Karpas-422 (cell line): ENCODE measurements at regions not wholly inside any gene's neighbourhood (a gene's known extent, or its start where the extent isn't known, plus 50 kb on each side); places are given as distances from the start of the nearest gene placed in this dataset.
"Not testable (repeated sequence)": the region's sequence is repeated elsewhere in the genome, so short reads cannot be mapped to it uniquely, and the experiment has no call there.

Source experiments
- DNase-seq: peaks from one replicate; pipeline ENCODE4 v3.0.0-alpha.2; 2015
- H2AFZ ChIP-seq: fragments of 200-600 bp; sonication (generic); 2 replicates; pipeline ENCODE4 v1.6.1; 2014; ENCODE audit warnings: antibody characterized with exemption, low read length, mixed read lengths
- H3K27ac ChIP-seq: fragments of 200-600 bp; sonication (generic); 2 replicates; pipeline ENCODE4 v1.5.1; 2014; ENCODE audit warnings: mild to moderate bottlenecking, low read length, moderate library complexity
- H3K27me3 ChIP-seq: fragments of 200-600 bp; sonication (generic); 2 replicates; pipeline ENCODE4 v1.6.1; 2014; ENCODE audit warnings: low read length, mixed read lengths
- H3K36me3 ChIP-seq: fragments of 200-600 bp; sonication (generic); 2 replicates; pipeline ENCODE4 v1.6.1; 2014; ENCODE audit warnings: low read length, mixed read lengths; ENCODE audit not compliant: insufficient read depth
- H3K4me1 ChIP-seq: fragments of 200-600 bp; sonication (generic); 2 replicates; pipeline ENCODE4 v1.6.1; 2014; ENCODE audit warnings: mild to moderate bottlenecking, low read length, mixed read lengths
- H3K4me2 ChIP-seq: fragments of 200-600 bp; sonication (generic); 2 replicates; pipeline ENCODE4 v1.6.1; 2014; ENCODE audit warnings: low read length, low read depth, mild to moderate bottlenecking; ENCODE audit not compliant: poor library complexity, severe bottlenecking
- H3K4me3 ChIP-seq: fragments of 200-600 bp; sonication (generic); 2 replicates; pipeline ENCODE4 v1.5.1; 2014; ENCODE audit warnings: mild to moderate bottlenecking, antibody characterized with exemption, low read length, mixed read lengths
- H3K79me2 ChIP-seq: fragments of 200-600 bp; sonication (generic); 2 replicates; pipeline ENCODE4 v1.6.1; 2014; ENCODE audit warnings: mild to moderate bottlenecking, low read length, mixed read lengths
- H3K9ac ChIP-seq: fragments of 200-600 bp; sonication (generic); 2 replicates; pipeline ENCODE4 v1.6.0; 2014; ENCODE audit warnings: low read length
- H3K9me2 ChIP-seq: fragments of 200-600 bp; sonication (generic), shearing (Covaris generic); replicated peaks from 2 replicates; pipeline ENCODE4 v1.6.0; 2014; ENCODE audit warnings: mild to moderate bottlenecking, low read length, moderate library complexity; ENCODE audit not compliant: insufficient read depth
- H3K9me3 ChIP-seq: fragments of 300-700, 200-600 bp; sonication (generic); 2 replicates; pipeline ENCODE4 v1.6.1; 2014; ENCODE audit warnings: low read length, mixed read lengths
- H4K20me1 ChIP-seq: fragments of 200-600 bp; sonication (generic); 2 replicates; pipeline ENCODE4 v1.6.1; 2014; ENCODE audit warnings: mild to moderate bottlenecking, antibody characterized with exemption, low read length, low read depth; ENCODE audit not compliant: insufficient read depth

- H3K9me3 ChIP-seq, result no peaks in the 10 kb centered on the region
- H3K4me1 ChIP-seq, result peaks cover 49% of the 10 kb centered on the region
- no peak overlapping the region for H3K9ac ChIP-seq
- no peak overlapping the region for H3K4me3 ChIP-seq
- H3K27me3 ChIP-seq, result no peaks in the 10 kb centered on the region
- H3K9me2 ChIP-seq, result no peaks in the 10 kb centered on the region
- H3K79me2 ChIP-seq, result no peaks in the 10 kb centered on the region
- H2AFZ ChIP-seq, result peak overlapping the region; percentile 82
- no peak overlapping the region for H3K27ac ChIP-seq
- H4K20me1 ChIP-seq, result no peaks in the 10 kb centered on the region
- H3K4me2 ChIP-seq, result peak overlapping the region; percentile 48
- DNase-seq, result peak; percentile 86
- no peaks in the 10 kb centered on the region for H3K36me3 ChIP-seq
Observed at GRCh38 chr18:33833842-33834241, 255.8 kb downstream of the ASXL3 start.

DNA sequence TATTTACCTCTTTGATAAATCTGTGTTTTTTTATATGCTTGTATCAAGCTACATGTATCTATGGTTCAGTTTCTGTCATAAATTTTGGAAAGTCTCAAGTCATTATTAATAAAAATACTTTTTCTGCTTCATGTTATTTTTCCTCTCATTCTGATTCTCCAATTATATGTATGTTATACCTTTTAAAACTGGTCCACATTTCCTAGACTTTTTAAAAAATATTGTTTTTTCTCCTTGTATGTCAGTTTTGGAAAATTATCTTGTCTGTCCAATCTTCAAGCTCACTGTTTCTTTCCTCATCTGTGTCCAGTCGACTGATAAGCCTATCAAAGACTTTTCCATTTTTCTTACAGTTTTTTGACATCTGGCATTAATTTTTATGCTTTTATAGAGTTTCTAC lies 253.4 kb downstream of the ASXL3 start:
- Histone ChIP-seq H3K79me2 (no peaks in the 10 kb centered on the region), H3K4me2 (no peak overlapping the region), H3K9me3 (no peaks in the 10 kb centered on the region), H4K20me1 (no peaks in the 10 kb centered on the region), H3K9ac (no peak overlapping the region), H3K36me3 (no peaks in the 10 kb centered on the region), H3K4me1 (peaks cover 43% of the 10 kb centered on the region), H3K9me2 (no peaks in the 10 kb centered on the region), H3K4me3 (no peak overlapping the region), H2AFZ (no peak overlapping the region), H3K27ac (no peak overlapping the region), H3K27me3 (no peaks in the 10 kb centered on the region)
- no peak for DNase-seq

DNA sequence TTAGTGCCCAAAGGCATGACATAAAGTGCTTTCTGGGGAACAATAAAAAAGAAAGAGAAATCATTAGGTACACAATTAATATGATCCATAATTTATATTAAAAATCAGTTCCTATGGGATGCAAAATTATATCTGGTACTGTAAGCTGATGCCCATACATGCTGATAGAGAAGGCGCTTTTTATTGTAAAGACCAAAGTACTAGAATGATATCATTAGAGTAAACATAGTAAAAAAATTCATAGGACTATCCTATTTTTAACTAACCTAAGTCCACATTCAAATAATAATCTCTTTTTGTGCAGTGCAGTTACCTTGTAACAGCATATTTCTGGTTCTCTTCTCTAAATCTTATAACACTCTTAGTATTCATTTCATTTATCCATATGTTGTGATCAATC lies 252.2 kb downstream of the ASXL3 start:
- H3K9ac ChIP-seq, result no peak overlapping the region
- H3K27me3 ChIP-seq, result no peaks in the 10 kb centered on the region
- H3K36me3 ChIP-seq, result no peaks in the 10 kb centered on the region
- H3K4me3 ChIP-seq, result no peak overlapping the region
- no peaks in the 10 kb centered on the region for H4K20me1 ChIP-seq
- H2AFZ ChIP-seq, result no peak overlapping the region
- no peak overlapping the region for H3K4me2 ChIP-seq
- no peak for DNase-seq
- no peaks in the 10 kb centered on the region for H3K9me2 ChIP-seq
- H3K27ac ChIP-seq, result no peak overlapping the region
- no peaks in the 10 kb centered on the region for H3K79me2 ChIP-seq
- peaks cover 42% of the 10 kb centered on the region for H3K4me1 ChIP-seq
- H3K9me3 ChIP-seq, result no peaks in the 10 kb centered on the region

DNA sequence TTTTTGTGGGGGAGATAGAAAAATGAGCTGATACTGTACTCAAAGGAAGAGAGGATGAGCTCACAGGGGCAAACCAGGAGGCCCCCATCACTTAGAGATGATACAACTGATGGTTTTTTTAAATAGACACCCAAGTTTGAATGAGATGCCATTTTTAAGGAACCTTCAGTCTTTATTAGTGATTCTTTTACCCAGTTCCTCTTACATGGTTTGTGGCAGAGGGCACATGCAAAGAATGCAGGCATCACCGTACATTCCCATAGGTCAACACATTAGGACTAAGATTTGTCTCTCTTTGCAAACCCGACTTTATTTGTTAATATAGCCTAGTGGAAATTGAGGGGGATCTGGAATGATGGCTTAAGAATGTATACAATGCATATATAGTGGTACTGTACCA lies 250.9 kb downstream of the ASXL3 start:
- peak overlapping the region; percentile 85 for H2AFZ ChIP-seq
- peaks cover 42% of the 10 kb centered on the region for H3K4me1 ChIP-seq
- no peak overlapping the region for H3K4me3 ChIP-seq
- no peaks in the 10 kb centered on the region for H3K9me3 ChIP-seq
- H3K9me2 ChIP-seq, result no peaks in the 10 kb centered on the region
- no peaks in the 10 kb centered on the region for H3K79me2 ChIP-seq
- no peaks in the 10 kb centered on the region for H4K20me1 ChIP-seq
- no peaks in the 10 kb centered on the region for H3K27me3 ChIP-seq
- H3K36me3 ChIP-seq, result no peaks in the 10 kb centered on the region
- DNase-seq, result peak; percentile 76
- peak overlapping the region; percentile 35 for H3K4me2 ChIP-seq
- no peak overlapping the region for H3K9ac ChIP-seq
- no peak overlapping the region for H3K27ac ChIP-seq

DNA sequence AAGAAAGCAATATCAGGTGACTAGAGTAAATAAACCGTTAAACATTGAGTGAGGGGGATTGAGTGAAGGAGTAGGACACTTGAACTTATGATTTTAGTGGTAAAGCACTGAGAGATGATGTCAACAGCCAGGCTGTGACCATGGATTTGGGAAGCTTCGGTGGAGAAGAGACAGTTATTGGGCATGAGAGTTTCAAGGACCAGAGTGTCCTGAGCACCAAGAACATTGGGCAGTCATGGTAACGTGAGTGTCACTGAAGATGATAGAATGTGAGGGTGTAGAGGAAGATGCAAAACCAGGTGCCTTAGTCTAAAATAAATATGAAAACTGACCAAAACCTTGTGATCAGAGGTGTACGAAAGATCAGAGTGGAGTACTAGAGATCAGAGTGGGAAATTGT lies 248.1 kb downstream of the ASXL3 start:
- no peaks in the 10 kb centered on the region for H4K20me1 ChIP-seq
- no peak overlapping the region for H3K4me2 ChIP-seq
- no peak overlapping the region for H3K27ac ChIP-seq
- no peak overlapping the region for H3K4me3 ChIP-seq
- H3K9ac ChIP-seq, result no peak overlapping the region
- no peaks in the 10 kb centered on the region for H3K27me3 ChIP-seq
- no peak for DNase-seq
- H3K4me1 ChIP-seq, result peaks cover 35% of the 10 kb centered on the region
- no peaks in the 10 kb centered on the region for H3K9me2 ChIP-seq
- H2AFZ ChIP-seq, result no peak overlapping the region
- no peaks in the 10 kb centered on the region for H3K79me2 ChIP-seq
- no peaks in the 10 kb centered on the region for H3K9me3 ChIP-seq
- H3K36me3 ChIP-seq, result no peaks in the 10 kb centered on the region

- H3K9me3 ChIP-seq, result no peaks in the 10 kb centered on the region
- no peaks in the 10 kb centered on the region for H3K36me3 ChIP-seq
- H3K27me3 ChIP-seq, result no peaks in the 10 kb centered on the region
- H3K27ac ChIP-seq, result no peak overlapping the region
- H3K9ac ChIP-seq, result no peak overlapping the region
- H2AFZ ChIP-seq, result no peak overlapping the region
- no peaks in the 10 kb centered on the region for H3K4me1 ChIP-seq
- H3K4me2 ChIP-seq, result no peak overlapping the region
- no peaks in the 10 kb centered on the region for H4K20me1 ChIP-seq
- H3K4me3 ChIP-seq, result no peak overlapping the region
- H3K9me2 ChIP-seq, result no peaks in the 10 kb centered on the region
- no peaks in the 10 kb centered on the region for H3K79me2 ChIP-seq
- DNase-seq, result no peak
Observed at GRCh38 chr18:33821503-33821902, 243.5 kb downstream of the ASXL3 start.

DNA sequence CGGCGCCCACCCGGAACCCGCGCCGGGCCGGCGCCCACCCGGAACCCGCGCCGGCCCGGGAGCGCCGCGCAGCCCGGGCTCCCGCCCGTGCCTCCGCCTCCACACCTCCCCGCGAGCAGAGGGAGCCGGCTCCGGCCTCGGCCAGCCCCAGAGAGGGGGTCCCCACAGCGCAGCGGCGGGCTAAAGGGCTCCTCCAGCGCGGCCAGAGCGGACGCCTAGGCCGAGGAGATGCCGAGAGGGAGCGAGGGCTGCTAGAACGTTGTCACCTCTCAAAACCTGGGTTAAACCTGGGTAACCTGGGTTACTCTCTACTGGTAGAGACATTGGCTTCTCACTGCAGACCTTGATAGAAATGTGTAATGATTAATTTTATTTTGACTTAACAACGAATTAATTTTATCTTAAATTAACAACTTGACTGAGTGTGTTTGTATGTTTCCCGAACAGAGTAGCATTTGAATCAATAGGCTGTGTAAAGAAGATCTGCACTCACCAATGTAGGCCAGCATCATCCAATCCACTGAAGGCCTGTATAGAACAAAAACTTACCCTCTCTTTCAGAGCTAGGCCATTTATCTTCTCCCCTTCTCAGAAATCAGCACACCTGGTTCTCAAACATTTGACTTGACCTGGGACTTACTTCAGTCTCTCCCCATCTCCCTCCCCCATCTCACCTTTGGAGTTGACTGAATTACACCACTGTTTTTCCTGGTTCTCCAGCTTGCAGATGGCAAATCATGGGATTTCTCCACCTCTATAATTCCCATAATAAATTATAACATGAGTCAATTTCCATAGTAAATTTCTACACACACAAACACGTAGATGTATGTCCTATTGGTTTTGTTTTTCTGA lies 242.7 kb downstream of the ASXL3 start:
- DNase-seq, result no peak
- H3K4me2 ChIP-seq, result no peak overlapping the region
- no peaks in the 10 kb centered on the region for H3K4me1 ChIP-seq
- no peaks in the 10 kb centered on the region for H3K9me3 ChIP-seq
- H3K79me2 ChIP-seq, result no peaks in the 10 kb centered on the region
- H3K9me2 ChIP-seq, result no peaks in the 10 kb centered on the region
- no peaks in the 10 kb centered on the region for H3K36me3 ChIP-seq
- no peaks in the 10 kb centered on the region for H4K20me1 ChIP-seq
- H2AFZ ChIP-seq, result no peak overlapping the region
- H3K27me3 ChIP-seq, result no peaks in the 10 kb centered on the region
- no peak overlapping the region for H3K27ac ChIP-seq
- H3K9ac ChIP-seq, result no peak overlapping the region
- H3K4me3 ChIP-seq, result no peak overlapping the region

DNA sequence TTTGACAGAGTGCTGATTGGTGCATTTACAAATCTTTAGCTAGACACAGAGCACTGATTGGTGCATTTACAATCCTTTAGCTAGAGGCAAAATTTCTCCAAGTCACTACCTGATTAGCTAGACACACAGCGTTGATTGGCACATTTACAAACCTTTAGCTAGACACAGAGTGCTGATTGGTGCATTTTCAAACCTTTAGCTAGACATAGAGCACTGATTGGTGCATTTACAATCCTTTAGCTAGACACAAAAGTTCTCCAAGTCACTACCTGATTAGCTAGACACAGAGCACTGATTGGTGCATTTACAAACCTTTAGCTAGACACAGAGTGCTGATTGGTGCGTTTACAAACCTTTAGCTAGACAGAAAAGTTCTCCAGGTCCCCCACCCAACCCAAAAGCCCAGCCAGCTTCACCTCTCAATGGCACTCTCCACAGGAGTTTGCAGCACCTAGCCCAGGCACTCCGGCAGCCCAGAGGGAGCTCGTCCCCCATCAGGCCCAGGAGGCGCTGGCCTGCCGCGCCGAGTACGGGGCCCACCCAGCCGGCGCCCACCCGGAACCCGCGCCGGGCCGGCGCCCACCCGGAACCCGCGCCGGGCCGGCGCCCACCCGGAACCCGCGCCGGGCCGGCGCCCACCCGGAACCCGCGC lies 241.8 kb downstream of the ASXL3 start:
- not testable (repeated sequence) for H2AFZ ChIP-seq, H3K9me3 ChIP-seq, H3K9ac ChIP-seq, H3K4me2 ChIP-seq, H3K27ac ChIP-seq, H4K20me1 ChIP-seq, H3K4me1 ChIP-seq, H3K79me2 ChIP-seq, H3K36me3 ChIP-seq, H3K27me3 ChIP-seq, DNase-seq, H3K4me3 ChIP-seq, H3K9me2 ChIP-seq
